HCT116 (cell line): ENCODE measurements at regions not wholly inside any gene's neighbourhood (a gene's known extent, or its start where the extent isn't known, plus 50 kb on each side); places are given as distances from the start of the nearest gene placed in this dataset.

ENCODE experiments used
- CTCF ChIP-seq, 3 experiments: fragments of 200-600 bp in 1 of 3; sonication (generic) in 1 of 3; IDR thresholded peaks in 2 of 3; conservative IDR thresholded peaks in 1 of 3; 2 replicates each; pipeline ENCODE4 v1.5.1; 2012 to 2017; ENCODE audit warnings: low read depth in 2 of 3, low read length in 2 of 3, antibody characterized with exemption in 1 of 3, borderline replicate concordance in 1 of 3, control low read depth in 1 of 3, mild to moderate bottlenecking in 1 of 3, mixed read lengths in 1 of 3, mixed run types in 1 of 3, moderate library complexity in 1 of 3; ENCODE audit not compliant: insufficient read depth in 1 of 3
- EZH2 ChIP-seq: fragments of 200-600 bp; sonication (generic); IDR thresholded peaks from 2 replicates; pipeline ENCODE4 v1.6.1; 2017; ENCODE audit warnings: antibody characterized with exemption, mixed run types
- EZH2phosphoT487 ChIP-seq: fragments of 200-600 bp; IDR thresholded peaks from 2 replicates; pipeline ENCODE4 v1.6.1; 2018; ENCODE audit warnings: antibody characterized with exemption, borderline replicate concordance
- JUND ChIP-seq: IDR thresholded peaks from 2 replicates; pipeline ENCODE4 v1.6.1; 2012
- RAD21 ChIP-seq: IDR thresholded peaks from 2 replicates; pipeline ENCODE4 v1.6.1; 2012; ENCODE audit warnings: low read depth, mild to moderate bottlenecking
- SRF ChIP-seq: IDR thresholded peaks from 2 replicates; pipeline ENCODE4 v1.6.1; 2012; ENCODE audit warnings: low read depth
- TCF7L2 ChIP-seq: IDR thresholded peaks from 2 replicates; pipeline ENCODE4 v1.7.0; 2011; ENCODE audit warnings: borderline replicate concordance, inconsistent platforms; ENCODE audit not compliant: insufficient read depth, insufficient read length; ENCODE audit errors: extremely low read depth

GRCh38 chr5:24364711-24365110, 280.1 kb downstream of the CDH10 start:
- no peak for TF ChIP-seq EZH2phosphoT487
- no peak for TF ChIP-seq CTCF (IDR thresholded peaks at IDR 0.05 in 2 of 3, conservative IDR thresholded peaks at IDR 0.05 in 1 of 3; ENCODE audit: borderline replicate concordance in 1 of 3, insufficient read depth in 1 of 3, low read depth in 2 of 3, low read length in 2 of 3)
- TF ChIP-seq EZH2: no peak
- no peak for TF ChIP-seq JUND
- TF ChIP-seq SRF: no peak
- TF ChIP-seq TCF7L2: no peak
- TF ChIP-seq RAD21: no peak
